Fibroblast of gingiva (primary cell): ENCODE measurements at regions not wholly inside any gene's neighbourhood (a gene's known extent, or its start where the extent isn't known, plus 50 kb on each side); places are given as distances from the start of the nearest gene placed in this dataset.
A peak's percentile ranks its signal among the peaks of the same experiment; 100 is the strongest.
"Not testable (repeated sequence)": the region's sequence is repeated elsewhere in the genome, so short reads cannot be mapped to it uniquely, and the experiment has no call there.

Experiments
- DNase-seq: peaks from one replicate; pipeline ENCODE4 v3.0.0-alpha.2; 2011; ENCODE audit warnings: low read depth

DNA sequence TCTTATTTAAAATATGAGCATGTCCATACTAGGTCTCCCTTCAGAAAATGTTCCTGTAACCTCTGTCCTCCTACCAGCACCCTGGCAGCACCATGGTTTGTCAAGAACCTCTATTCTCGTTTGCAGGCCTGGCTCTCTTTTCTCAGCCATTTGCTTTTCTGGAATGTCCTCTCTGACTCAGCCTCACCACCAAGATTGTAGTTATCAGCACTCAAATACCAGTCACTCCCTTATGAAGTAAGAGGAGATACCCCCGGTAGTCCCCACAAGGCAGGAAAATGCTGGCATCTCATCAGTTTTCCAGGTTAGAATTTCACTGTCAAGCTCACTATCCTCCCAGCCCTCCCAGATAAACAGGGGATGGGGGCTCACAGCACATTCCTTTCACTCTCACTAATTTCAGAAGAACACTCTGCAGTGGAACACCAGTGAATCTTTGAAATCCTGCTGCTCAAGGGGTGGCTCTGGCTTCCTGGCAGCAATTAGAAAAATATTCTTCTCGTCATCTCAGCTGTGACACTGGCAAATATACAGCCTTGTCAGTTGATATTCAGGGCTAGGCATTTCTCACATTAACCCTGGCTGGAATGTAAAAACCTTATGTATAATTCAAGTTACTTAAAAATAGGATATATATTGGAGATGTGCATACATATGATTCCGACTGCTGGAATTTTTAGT, 129.2 kb downstream of the TBX18 start:
- no peak for DNase-seq

GRCh38 chr6:84633771-84634170, 130.6 kb downstream of the TBX18 start:
- DNase-seq: no peak

DNA sequence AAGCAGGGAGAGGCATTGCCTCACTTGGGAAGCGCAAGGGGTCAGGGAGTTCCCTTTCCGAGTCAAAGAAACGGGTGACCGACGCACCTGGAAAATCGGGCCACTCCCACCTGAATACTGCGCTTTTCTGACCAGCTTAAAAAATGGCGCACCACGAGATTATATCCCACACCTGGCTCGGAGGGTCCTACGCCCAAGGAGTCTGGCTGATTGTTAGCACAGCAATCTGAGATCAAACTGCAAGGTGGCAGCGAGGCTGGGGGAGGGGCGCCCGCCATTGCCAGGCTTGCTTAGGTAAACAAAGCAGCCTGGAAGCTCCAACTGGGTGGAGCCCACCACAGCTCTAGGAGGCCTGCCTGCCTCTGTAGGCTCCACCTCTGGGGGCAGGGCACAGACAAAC, 137.9 kb downstream of the TBX18 start:
- not testable (repeated sequence) for DNase-seq

- no peak for DNase-seq
Observed at GRCh38 chr6:84625506-84625905, 138.9 kb downstream of the TBX18 start.

DNA sequence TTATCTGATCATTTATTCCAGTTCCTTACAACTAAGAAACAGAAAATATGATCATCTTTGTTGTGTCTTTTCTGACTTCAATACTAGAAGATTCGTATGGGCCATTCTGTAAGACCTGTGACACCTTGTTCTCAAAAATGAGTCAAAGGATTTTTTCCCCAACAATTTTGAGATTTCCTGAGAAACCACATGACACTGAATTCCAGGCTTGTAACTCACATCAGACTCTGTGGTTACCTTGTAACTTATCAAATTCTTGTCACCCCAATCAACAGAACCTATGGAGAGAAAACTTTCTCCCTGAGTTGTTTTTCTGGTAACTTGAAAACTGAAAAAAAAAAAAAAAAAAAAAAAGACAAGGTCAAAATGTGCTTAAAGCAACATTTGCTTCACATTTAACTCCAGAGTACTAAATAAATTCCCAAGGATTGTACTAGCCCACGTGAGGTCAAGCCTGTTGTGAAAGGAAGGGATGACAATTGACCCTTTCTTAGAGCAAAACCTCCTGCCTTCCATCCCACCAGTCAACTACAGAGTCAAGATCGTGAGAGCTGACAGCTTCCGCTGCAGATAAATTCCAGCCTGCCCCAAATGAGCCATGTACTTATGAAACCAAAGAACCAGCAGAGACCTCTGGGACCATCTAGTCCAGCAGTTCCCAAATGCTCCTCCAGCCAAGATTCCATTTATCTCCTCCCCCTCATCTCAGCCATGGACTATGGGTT, 140.3 kb downstream of the TBX18 start:
- DNase-seq: peak; percentile 56

DNA sequence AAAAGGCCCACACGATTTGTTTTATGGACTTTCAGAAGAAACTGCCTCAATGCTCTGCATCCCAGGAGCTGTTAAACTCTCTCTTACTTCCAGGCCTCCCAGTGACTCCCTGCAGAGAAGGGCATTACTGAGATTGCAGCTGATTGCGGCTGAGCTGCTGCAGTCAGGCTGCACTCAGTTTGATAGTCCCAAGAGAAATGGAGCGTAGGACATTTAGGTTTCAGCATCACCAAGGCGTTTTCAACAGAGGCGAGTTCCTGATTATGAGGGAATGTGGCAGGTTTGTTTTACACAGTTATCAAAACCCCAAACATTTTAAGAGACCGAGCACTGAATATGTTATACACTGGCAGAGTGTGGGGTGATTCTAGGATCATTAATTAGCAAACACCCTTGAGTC, 145.6 kb downstream of the TBX18 start:
- no peak for DNase-seq

GRCh38 chr6:84618046-84618752, 146.2 kb downstream of the TBX18 start:
- peak; percentile 83 for DNase-seq

DNA sequence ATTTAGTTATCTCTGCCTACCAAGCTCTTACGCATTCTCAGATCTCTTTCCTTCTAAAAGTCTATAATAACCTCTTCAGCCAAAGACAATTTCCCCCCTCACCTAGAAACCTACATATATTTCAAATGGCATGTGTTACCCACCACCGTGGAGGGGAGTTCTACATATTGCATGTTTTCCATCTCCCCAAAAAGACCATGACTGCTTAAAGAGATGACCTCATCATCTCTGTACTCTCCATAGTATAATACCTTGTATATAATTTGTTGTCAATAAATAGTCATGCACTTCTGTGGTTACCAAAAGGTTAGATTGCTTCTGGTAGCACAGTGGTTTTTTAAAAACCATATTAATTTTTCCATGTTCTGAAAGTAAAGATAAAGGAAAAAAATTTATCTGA, 148.4 kb downstream of the TBX18 start:
- DNase-seq: no peak

GRCh38 chr6:84615113-84615850, 149.1 kb downstream of the TBX18 start:
- DNase-seq: no peak

DNA sequence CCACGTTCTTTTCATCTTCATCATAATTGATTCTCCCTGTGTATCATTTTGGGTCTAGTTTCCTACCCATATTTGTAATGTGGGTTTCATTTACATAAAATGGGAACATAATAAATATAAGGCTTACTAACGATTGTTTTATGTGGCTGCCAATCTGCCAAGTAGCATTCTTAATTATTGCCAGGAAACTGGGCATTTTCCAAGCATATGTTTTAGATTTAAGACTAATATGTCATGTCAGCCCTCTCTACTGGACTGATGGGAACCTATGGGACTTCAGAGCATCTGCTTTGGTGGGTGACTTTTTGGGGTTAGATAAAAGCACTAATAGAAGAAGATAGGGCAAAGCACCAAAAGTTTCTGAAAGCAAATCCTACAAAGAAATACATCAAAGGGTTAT, 157.5 kb downstream of the TBX18 start:
- DNase-seq: peak; percentile 80

- DNase-seq: peak; percentile 29
Observed at GRCh38 chr6:84605298-84605697, 159.1 kb downstream of the TBX18 start.

DNA sequence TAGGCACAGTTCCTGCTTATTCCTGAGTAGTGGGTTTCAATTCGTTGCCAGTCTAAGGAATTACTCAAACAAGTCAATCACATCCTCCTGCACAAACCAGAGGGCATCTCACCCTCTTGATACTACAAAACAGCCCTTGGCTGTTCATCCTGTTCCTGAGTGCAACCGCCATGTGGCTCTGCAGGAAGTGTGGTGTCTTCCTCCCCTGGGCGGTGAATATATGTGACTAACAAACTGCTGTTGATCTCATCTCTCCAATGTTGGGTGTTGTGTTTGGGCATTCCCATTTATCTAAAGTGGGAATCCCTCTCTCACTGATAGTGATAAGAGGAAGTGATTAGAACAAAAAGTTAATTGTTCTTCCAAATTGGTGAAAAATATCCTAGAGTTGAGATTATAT, 163.0 kb downstream of the TBX18 start:
- DNase-seq: no peak

- no peak for DNase-seq
Observed at GRCh38 chr6:84599991-84600390, 164.4 kb downstream of the TBX18 start.

GRCh38 chr6:84597238-84597875, 167.0 kb downstream of the TBX18 start:
- DNase-seq: no peak

DNA sequence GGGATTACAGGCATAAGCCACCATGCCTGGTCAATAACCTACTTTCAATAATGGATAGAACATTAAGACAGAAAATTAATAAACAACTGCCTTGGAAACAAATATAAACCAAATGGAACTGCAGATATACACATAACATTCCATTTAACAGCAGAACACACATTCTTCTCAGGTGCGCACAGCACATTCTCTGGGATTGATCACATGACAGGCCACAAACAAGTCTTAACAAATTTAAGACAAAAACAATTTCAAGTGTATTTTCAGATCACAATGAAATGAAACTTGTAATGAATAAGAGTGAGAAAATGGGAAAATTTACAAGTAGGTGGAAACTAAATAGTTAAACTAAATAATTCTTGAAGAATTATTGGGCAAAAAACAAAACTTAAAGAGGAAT, 167.9 kb downstream of the TBX18 start:
- no peak for DNase-seq

GRCh38 chr6:84588697-84589080, 175.7 kb downstream of the TBX18 start:
- no peak for DNase-seq

- DNase-seq: not testable (repeated sequence)
Observed at GRCh38 chr6:84587994-84588696, 176.3 kb downstream of the TBX18 start.

DNA sequence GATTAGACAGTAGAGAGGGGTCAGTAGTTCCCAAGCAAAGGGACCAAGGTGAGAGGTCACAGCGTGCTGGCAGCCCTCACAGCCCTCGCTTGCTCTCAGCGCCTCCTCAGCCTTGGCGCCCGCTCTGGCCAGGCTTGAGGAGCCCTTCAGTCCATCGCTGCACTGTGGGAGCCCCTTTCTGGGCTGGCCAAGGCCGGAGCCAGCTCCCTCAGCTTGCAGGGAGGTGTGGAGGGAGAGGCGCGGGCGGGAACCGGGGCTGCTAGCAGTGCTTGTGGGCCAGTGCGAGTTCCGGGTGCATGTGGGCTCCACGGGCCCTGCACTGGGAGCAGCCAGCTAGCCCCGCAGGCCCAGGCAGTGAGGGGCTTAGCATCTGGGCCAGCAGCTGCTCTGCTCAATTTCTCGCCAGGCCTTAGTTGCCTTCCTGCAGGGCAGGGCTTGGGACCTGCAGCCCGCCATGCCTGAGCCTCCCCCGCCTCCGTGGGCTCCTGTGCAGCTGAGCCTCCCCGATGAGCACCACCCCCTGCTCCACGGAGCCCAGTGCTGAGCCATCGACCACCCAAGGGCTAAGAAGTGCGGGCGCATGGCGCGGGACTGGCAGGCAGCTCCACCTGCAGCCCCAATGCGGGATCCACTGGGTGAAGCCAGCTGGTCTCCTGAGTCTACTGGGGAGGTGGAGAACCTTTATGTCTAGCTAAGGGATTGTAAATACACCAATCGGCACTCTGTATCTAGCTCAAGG, 177.0 kb downstream of the TBX18 start:
- DNase-seq: not testable (repeated sequence)

DNA sequence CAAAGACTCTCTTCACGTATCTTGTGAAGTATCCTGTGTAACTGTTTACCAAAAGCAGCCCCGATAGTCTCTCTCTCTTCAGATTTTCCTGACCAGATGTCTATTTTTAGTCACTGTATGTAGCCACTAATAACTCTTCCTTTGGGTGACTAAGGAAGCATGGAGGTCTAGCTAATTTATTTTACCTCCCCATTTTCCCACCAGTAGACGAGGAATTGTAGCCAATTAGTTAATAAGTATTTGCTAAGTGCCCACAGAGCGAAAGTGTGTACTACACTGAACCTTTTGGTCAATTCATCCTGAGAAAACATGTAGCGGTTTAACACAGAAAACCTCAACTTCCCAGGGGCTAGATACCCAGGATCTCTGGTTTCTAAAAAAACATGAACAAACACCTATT, 180.6 kb downstream of the TBX18 start:
- no peak for DNase-seq

GRCh38 chr6:84582997-84583396, 181.4 kb downstream of the TBX18 start:
- no peak for DNase-seq
